MCF 10A (cell line): ENCODE measurements at regions not wholly inside any gene's neighbourhood (a gene's known extent, or its start where the extent isn't known, plus 50 kb on each side); places are given as distances from the start of the nearest gene placed in this dataset.
"Not testable (repeated sequence)": the region's sequence is repeated elsewhere in the genome, so short reads cannot be mapped to it uniquely, and the experiment has no call there.

Experiments
- BruUV-seq: library from RNA; stranded (reverse); fragments of 400-500 nt; replicated peaks from 2 replicates; lab custom pipeline; 2021; lab: Mats Ljungman, UMichigan
- CTCF ChIA-PET: fragments of 300-600 bp; sonication (Branson Sonifier 250); formaldehyde crosslinking; extraction: SDS; loops from one replicate; lab custom pipeline; 2021; ENCODE audit warnings: antibody characterized with exemption, inconsistent platforms; lab: Yijun Ruan, JAX
- POLR2A ChIA-PET: fragments of 300-600, 350-650 bp; sonication (Branson Sonifier 250); formaldehyde crosslinking; extraction: SDS; loops from one replicate; lab custom pipeline; 2020; ENCODE audit warnings: antibody characterized with exemption, inconsistent platforms; lab: Yijun Ruan, JAX
- DNase-seq: peaks from one replicate; pipeline ENCODE4 v3.0.0-alpha.2; 2018; ENCODE audit not compliant: unreplicated experiment
- H3K27ac Mint-ChIP-seq: one replicate; pipeline ENCODE4 v1.8.0; 2022; ENCODE audit warnings: mild to moderate bottlenecking, low read depth, mixed read lengths; ENCODE audit not compliant: unreplicated experiment
- H3K27me3 Mint-ChIP-seq: one replicate; pipeline ENCODE4 v1.8.0; 2022; ENCODE audit warnings: mixed read lengths; ENCODE audit not compliant: insufficient read depth, unreplicated experiment
- H3K36me3 Mint-ChIP-seq: one replicate; pipeline ENCODE4 v1.8.0; 2022; ENCODE audit warnings: mild to moderate bottlenecking, moderate library complexity, mixed read lengths; ENCODE audit not compliant: insufficient read depth, unreplicated experiment
- H3K4me1 Mint-ChIP-seq: one replicate; pipeline ENCODE4 v1.8.0; 2022; ENCODE audit warnings: mixed read lengths; ENCODE audit not compliant: insufficient read depth, unreplicated experiment
- H3K4me3 Mint-ChIP-seq: one replicate; pipeline ENCODE4 v1.8.0; 2022; ENCODE audit warnings: mild to moderate bottlenecking, moderate library complexity, mixed read lengths; ENCODE audit not compliant: unreplicated experiment
- H3K9me3 Mint-ChIP-seq: one replicate; pipeline ENCODE4 v1.8.0; 2022; ENCODE audit warnings: mixed read lengths; ENCODE audit not compliant: unreplicated experiment
- intact Hi-C: fragments of 100-400 bp; cut with micrococcal nuclease; formaldehyde crosslinking; loops from 2 replicates; pipeline ENCODE4 v1.14.1; 2022
- TF ChIP-seq, protein P1 (sequence below): fragments of 200-600 bp; IDR thresholded peaks from one replicate; pipeline ENCODE4 v1.8.0; 2022; ENCODE audit warnings: antibody characterized with exemption, mild to moderate bottlenecking; ENCODE audit not compliant: unreplicated experiment

DNA sequence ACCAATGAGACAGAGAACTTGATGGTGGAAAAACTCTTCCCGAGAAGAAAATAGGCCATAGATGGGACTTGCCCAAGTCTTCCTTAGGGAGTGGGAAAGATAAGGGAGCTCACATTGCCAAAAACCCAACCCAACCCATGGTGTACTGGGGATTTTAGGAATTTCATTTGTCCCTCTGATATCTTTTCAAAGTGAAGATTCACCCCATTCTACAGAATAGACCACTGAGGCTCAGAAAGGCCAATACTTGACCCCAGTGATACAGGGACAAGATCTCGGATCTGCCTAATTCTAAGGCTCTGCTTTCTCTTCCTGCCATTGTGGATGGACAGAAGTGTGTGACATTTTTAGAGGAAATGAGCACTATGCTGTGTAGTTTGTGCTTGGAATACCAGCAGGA, 159.0 kb downstream of the MYCN start:
- TF ChIP-seq, protein P1, sequence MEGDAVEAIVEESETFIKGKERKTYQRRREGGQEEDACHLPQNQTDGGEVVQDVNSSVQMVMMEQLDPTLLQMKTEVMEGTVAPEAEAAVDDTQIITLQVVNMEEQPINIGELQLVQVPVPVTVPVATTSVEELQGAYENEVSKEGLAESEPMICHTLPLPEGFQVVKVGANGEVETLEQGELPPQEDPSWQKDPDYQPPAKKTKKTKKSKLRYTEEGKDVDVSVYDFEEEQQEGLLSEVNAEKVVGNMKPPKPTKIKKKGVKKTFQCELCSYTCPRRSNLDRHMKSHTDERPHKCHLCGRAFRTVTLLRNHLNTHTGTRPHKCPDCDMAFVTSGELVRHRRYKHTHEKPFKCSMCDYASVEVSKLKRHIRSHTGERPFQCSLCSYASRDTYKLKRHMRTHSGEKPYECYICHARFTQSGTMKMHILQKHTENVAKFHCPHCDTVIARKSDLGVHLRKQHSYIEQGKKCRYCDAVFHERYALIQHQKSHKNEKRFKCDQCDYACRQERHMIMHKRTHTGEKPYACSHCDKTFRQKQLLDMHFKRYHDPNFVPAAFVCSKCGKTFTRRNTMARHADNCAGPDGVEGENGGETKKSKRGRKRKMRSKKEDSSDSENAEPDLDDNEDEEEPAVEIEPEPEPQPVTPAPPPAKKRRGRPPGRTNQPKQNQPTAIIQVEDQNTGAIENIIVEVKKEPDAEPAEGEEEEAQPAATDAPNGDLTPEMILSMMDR: no peak
- no TSS peak for BruUV-seq
- no peaks in the 10 kb centered on the region for H3K9me3 Mint-ChIP-seq
- DNase-seq: no peak
- ChIA-PET CTCF (interaction anchor here (0.6 kb wide), 1 partner anchor 339 kb away, joined by 3 read pairs; no protein-coding TSS in a partner anchor), POLR2A (no interaction called here)
- no peak overlapping the region for H3K4me3 Mint-ChIP-seq
- intact Hi-C loops: no loop called here
- H3K27me3 Mint-ChIP-seq: no peaks in the 10 kb centered on the region
- no peaks in the 10 kb centered on the region for H3K36me3 Mint-ChIP-seq
- no peak overlapping the region for H3K27ac Mint-ChIP-seq
- no peaks in the 10 kb centered on the region for H3K4me1 Mint-ChIP-seq

- intact Hi-C loops: no loop called here
- Mint-ChIP-seq H3K4me1 (no peaks in the 10 kb centered on the region), H3K4me3 (no peak overlapping the region), H3K27me3 (no peaks in the 10 kb centered on the region), H3K27ac (no peak overlapping the region), H3K36me3 (no peaks in the 10 kb centered on the region), H3K9me3 (no peaks in the 10 kb centered on the region)
- ChIA-PET CTCF (interaction anchor here (0.6 to 0.7 kb wide), 2 partner anchors 12 to 424 kb away, joined by 3 to 4 read pairs; no protein-coding TSS in a partner anchor), POLR2A (interaction anchor here (0.7 kb wide), 1 partner anchor 18 kb away, joined by 3 read pairs; no protein-coding TSS in a partner anchor)
- no TSS peak for BruUV-seq
- DNase-seq: no peak
- TF ChIP-seq, protein P1: no peak
These were observed 156.6 kb downstream of the MYCN start for GRCh38 chr2:16096962-16097361.

DNA sequence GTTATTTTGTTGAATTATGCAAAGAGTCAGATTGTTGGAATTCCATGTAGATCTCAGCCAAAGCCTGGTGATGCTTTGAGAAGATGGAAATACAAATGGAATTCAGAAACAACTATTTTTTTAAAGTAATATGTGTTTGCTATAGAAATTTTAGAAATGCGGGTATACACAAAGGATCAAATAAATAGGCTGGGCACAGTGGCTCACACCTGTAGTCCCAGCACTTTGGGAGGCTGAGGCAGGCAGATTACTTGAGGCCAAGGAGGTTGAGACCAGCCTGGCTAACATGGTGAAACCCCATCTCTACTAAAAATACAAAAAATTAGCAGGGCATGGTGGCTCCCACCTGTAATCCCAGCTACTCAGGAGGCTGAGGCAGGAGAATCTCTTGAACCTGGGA, 155.1 kb downstream of the MYCN start:
- H3K36me3 Mint-ChIP-seq, H3K27ac Mint-ChIP-seq, DNase-seq, intact Hi-C loops, CTCF ChIA-PET, POLR2A ChIA-PET, H3K4me3 Mint-ChIP-seq, H3K27me3 Mint-ChIP-seq, BruUV-seq, H3K4me1 Mint-ChIP-seq, H3K9me3 Mint-ChIP-seq: not testable (repeated sequence)

DNA sequence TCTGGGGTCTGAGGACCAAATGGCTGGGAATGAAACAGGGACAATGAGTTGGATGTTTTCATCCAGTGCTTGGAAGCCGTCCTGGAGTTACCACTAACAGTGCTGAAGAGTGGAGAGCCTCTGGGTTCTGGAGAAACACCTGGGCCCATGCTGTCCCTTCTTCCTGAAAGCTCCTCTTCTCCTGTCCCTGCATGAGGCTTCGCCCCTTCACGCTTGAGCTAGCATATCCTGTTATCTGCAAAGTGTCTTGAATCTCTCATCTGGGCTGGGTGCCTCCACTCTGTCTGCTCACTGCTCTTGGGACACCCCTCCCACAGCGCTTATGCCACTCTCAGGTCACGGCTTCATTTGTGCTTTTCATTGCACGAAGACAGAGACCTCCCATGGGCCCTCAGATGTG, 154.5 kb downstream of the MYCN start:
- Mint-ChIP-seq H3K4me1 (no peaks in the 10 kb centered on the region), H3K27me3 (no peaks in the 10 kb centered on the region), H3K27ac (no peak overlapping the region), H3K9me3 (peaks cover 8% of the 10 kb centered on the region), H3K36me3 (no peaks in the 10 kb centered on the region), H3K4me3 (no peak overlapping the region)
- no peak for DNase-seq
- intact Hi-C loops: no loop called here
- TF ChIP-seq, protein P1: no peak
- CTCF ChIA-PET: interaction anchor here (0.6 to 0.7 kb wide), 2 partner anchors 155 to 1526 kb away, joined by 3 read pairs; no protein-coding TSS in a partner anchor
- POLR2A ChIA-PET: no interaction called here
- BruUV-seq: no TSS peak
